Common myeloid progenitor, CD34-positive (primary cell): ENCODE measurements at regions not wholly inside any gene's neighbourhood (a gene's known extent, or its start where the extent isn't known, plus 50 kb on each side); places are given as distances from the start of the nearest gene placed in this dataset.
"Not testable (repeated sequence)": the region's sequence is repeated elsewhere in the genome, so short reads cannot be mapped to it uniquely, and the experiment has no call there.

Experiments
- CTCF ChIA-PET: fragments of 350-600 bp; sonication (Branson Sonifier 250); formaldehyde crosslinking; loops from one replicate; lab custom pipeline; 2021; ENCODE audit warnings: antibody characterized with exemption; lab: Charles Lee
- POLR2A ChIA-PET: fragments of 350-600 bp; sonication (Branson Sonifier 250); formaldehyde crosslinking; loops from one replicate; lab custom pipeline; 2021; ENCODE audit warnings: antibody characterized with exemption; lab: Charles Lee
- DNase-seq, 3 donors: peaks; one replicate each; pipeline versions ENCODE4 v3.0.0 to v3.0.0-alpha.2; 2013
- H3K27ac ChIP-seq, 2 experiments: 1 replicate in 1 of 2; 2 replicates in 1 of 2; pipeline ENCODE4 v1.7.0; 2013; ENCODE audit warnings: inconsistent platforms in 2 of 2, low read length in 2 of 2, mild to moderate bottlenecking in 2 of 2, low read depth in 1 of 2, moderate library complexity in 1 of 2; ENCODE audit not compliant: severe bottlenecking in 2 of 2, insufficient read depth in 1 of 2, poor library complexity in 1 of 2
- H3K27me3 ChIP-seq, 5 experiments: replicated peaks in 2 of 5; 1 replicate in 3 of 5; 2 replicates in 2 of 5; pipeline versions ENCODE4 v1.6.1 to v1.7.0; 2013; ENCODE audit warnings: low read length in 4 of 5, mild to moderate bottlenecking in 2 of 5, moderate library complexity in 2 of 5, inconsistent platforms in 1 of 5; ENCODE audit not compliant: insufficient read depth in 5 of 5, control insufficient read depth in 4 of 5
- H3K36me3 ChIP-seq, 4 experiments: 1 replicate in 2 of 4; 2 replicates in 2 of 4; pipeline versions ENCODE4 v1.6.1 to v1.7.0; 2013; ENCODE audit warnings: low read length in 3 of 4, control low read depth in 1 of 4, mild to moderate bottlenecking in 1 of 4; ENCODE audit not compliant: control insufficient read depth in 4 of 4, insufficient read depth in 4 of 4
- H3K4me1 ChIP-seq, 4 experiments: 1 replicate in 3 of 4; 2 replicates in 1 of 4; pipeline versions ENCODE4 v1.6.1 to v1.7.1; 2013; ENCODE audit warnings: low read length in 3 of 4, mild to moderate bottlenecking in 3 of 4, control low read depth in 1 of 4, inconsistent platforms in 1 of 4, moderate library complexity in 1 of 4; ENCODE audit not compliant: control insufficient read depth in 4 of 4, insufficient read depth in 4 of 4; ENCODE audit errors: control extremely low read depth in 1 of 4
- H3K4me3 ChIP-seq, 7 experiments: 1 replicate in 4 of 7; 2 replicates in 3 of 7; pipeline versions ENCODE4 v1.5.1 to v1.7.0; 2013; ENCODE audit warnings: mild to moderate bottlenecking in 7 of 7, low read length in 6 of 7, moderate library complexity in 6 of 7, inconsistent platforms in 2 of 7, low read depth in 2 of 7, control low read depth in 1 of 7; ENCODE audit not compliant: insufficient read depth in 4 of 7, control insufficient read depth in 1 of 7; ENCODE audit errors: extremely low read depth in 1 of 7
- H3K9me3 ChIP-seq, 5 experiments: 1 replicate in 4 of 5; 2 replicates in 1 of 5; pipeline versions ENCODE4 v1.6.1 to v1.7.1; 2013; ENCODE audit warnings: low read length in 4 of 5, mild to moderate bottlenecking in 2 of 5, inconsistent platforms in 1 of 5, low read depth in 1 of 5, moderate library complexity in 1 of 5; ENCODE audit not compliant: control insufficient read depth in 4 of 5, insufficient read depth in 2 of 5; ENCODE audit errors: control extremely low read depth in 1 of 5
- WGBS: methylation state at CpG from one replicate; pipeline ENCODE4 v1.1.5; 2013; ENCODE audit not compliant: insufficient coverage; 5-methylcytosine and 5-hydroxymethylcytosine counted together

DNA sequence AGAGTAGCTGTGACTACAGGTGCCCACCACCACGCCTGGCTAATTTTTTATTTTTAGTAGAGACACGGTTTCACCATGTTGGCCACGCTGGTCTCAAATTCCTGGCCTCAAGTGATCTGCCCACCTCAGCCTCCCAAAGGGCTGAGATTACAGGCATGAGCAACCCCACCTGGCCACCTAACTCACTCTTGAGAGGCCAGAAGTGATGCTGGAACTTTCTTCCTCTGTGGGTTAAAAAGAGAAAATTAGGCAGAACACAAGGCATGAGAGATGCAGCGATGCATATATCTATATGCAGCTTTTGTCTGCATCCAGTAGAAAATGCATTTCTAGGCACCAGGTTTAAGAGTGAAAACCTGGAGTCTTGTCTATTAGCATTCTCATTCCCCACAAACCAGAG, 100.2 kb upstream of the CLEC6A start:
- H3K27me3 ChIP-seq, H3K36me3 ChIP-seq, H3K4me1 ChIP-seq, H3K9me3 ChIP-seq, CTCF ChIA-PET, H3K27ac ChIP-seq, H3K4me3 ChIP-seq, DNase-seq, POLR2A ChIA-PET: not testable (repeated sequence)
- 100% methylated on average over 3 of the region's 4 CpGs for WGBS

DNA sequence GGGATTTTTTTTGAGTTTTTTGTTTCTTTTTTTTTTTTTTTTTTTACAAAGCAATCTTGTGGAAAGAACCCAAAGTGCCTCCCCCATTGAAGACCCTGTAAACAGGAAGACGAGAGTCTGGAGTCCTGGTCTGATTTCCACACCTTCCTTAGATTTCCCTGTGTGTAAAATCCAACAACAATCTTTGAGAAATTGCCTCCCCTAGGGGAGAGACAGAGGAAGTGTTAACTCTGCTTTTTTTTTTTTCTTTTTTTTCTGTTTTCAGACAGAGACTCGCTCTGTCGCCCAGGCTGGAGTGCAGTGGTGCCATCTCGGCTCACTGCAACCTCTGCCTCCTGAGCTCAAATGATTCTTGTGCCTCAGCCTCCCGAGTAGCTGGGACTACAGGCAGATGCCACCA, 82.0 kb upstream of the CLEC6A start:
- 60% methylated on average over 1 of the region's 5 CpGs for WGBS
- H3K27me3 ChIP-seq, POLR2A ChIA-PET, H3K4me3 ChIP-seq, H3K4me1 ChIP-seq, CTCF ChIA-PET, H3K36me3 ChIP-seq, H3K9me3 ChIP-seq, H3K27ac ChIP-seq: not testable (repeated sequence)
- peak in 1 of 3 donors; percentile 3 for DNase-seq

GRCh38 chr12:8375122-8375521, 80.6 kb upstream of the CLEC6A start:
- DNase-seq, H3K9me3 ChIP-seq, H3K36me3 ChIP-seq, H3K4me1 ChIP-seq, POLR2A ChIA-PET, CTCF ChIA-PET, H3K4me3 ChIP-seq, H3K27me3 ChIP-seq, H3K27ac ChIP-seq: not testable (repeated sequence)
- WGBS: 100% methylated on average over 1 of the region's 3 CpGs

DNA sequence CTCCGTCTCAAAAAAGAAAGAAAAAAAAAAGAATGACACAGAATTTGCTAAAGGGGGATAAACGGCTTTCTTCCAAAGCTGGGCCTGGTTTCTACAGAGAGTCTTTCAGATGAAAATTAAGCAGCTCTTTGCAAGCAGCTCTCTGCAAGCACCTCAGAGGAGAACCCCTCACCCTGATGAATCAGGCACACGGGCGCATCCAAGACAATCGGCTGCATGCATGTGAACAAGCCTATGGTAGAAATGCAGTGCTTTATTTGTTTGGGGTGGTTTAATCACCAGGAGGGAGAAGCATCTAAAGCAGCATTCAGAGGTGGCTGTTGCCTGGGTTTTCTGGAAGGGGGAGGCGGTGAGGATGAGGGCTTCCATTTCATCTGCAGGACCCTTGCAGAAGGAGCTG, 78.0 kb upstream of the CLEC6A start:
- H3K9me3 ChIP-seq, H3K27ac ChIP-seq, H3K4me3 ChIP-seq, CTCF ChIA-PET, DNase-seq, POLR2A ChIA-PET, H3K4me1 ChIP-seq, H3K36me3 ChIP-seq, H3K27me3 ChIP-seq: not testable (repeated sequence)
- WGBS: 97% methylated on average over 5 of the region's 6 CpGs

DNA sequence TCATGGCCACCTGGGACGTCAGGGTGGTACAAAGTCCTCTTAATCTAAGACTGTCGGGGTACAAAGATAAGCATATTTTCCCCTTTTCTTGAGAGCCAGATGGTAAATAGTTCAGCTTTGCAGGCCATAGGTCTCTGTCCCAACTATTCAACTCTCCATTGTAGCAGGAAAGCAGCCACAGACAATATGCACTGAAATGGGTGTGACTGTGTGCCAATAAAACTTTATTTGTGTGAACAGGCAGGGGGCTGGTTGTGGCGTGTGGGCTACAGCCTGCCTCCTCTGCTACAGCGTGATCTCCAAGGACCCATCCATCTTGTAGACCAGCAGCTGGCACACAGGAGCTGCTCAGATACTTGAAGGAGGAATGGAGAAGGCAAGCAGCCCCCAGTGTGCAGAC, 73.2 kb upstream of the CLEC6A start:
- H3K27me3 ChIP-seq, H3K27ac ChIP-seq, H3K9me3 ChIP-seq, H3K36me3 ChIP-seq, CTCF ChIA-PET, H3K4me3 ChIP-seq, POLR2A ChIA-PET, DNase-seq, H3K4me1 ChIP-seq: not testable (repeated sequence)
- WGBS: 100% methylated on average over 1 of the region's 4 CpGs

DNA sequence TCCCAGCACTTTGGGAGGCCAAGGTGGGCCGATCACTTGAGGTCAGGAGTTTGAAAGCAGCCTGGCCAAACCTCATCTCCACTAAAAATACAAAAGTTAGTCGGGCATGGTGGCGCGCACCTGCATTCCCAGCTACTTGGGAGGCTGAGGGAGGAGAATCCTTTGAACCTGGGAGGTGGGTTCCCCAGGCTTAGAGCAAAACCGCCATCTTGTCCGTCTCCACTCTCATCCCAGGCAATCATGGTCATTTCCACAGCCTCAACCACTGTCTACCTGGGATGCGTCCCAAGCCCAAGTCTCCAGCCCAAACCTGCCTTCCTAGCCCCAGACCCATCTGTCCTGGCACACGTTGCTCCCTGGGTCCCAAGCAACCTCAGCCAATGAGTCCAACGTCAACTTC, 71.1 kb upstream of the CLEC6A start:
- H3K4me3 ChIP-seq, POLR2A ChIA-PET, H3K9me3 ChIP-seq, H3K36me3 ChIP-seq, CTCF ChIA-PET, H3K27me3 ChIP-seq, H3K27ac ChIP-seq, H3K4me1 ChIP-seq, DNase-seq: not testable (repeated sequence)
- WGBS: 98% methylated on average over 7 of the region's 9 CpGs

DNA sequence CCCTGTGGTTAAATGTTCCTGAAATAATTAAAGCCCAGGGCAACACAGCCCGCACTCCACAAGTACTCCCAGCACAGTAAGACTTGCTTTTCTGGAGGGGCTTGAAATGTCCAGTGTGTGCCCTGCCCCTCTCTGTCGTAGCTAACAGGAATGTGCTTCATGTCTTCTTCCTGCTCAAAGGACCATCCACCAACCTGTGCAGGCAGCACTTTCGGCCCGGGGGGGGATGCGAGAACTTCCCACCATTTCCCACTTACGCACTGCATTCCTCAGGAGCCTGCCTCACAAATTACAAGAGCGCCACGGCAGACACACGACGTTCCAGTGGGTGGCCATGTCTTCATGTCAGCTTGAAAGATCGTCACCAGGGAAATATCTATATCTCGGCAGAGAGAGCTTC, 70.3 kb upstream of the CLEC6A start:
- H3K4me1 ChIP-seq, CTCF ChIA-PET, H3K27ac ChIP-seq, DNase-seq, POLR2A ChIA-PET, H3K9me3 ChIP-seq, H3K36me3 ChIP-seq, H3K4me3 ChIP-seq: not testable (repeated sequence)
- peaks cover 0 to 12% (median 1%) of the 10 kb centered on the region in 5 experiments for H3K27me3 ChIP-seq
- WGBS: 88% methylated on average over 1 of the region's 12 CpGs
